ENCODE measurements at regions not wholly inside any gene's neighbourhood (a gene's known extent, or its start where the extent isn't known, plus 50 kb on each side); places are given as distances from the start of the nearest gene placed in this dataset.

- TF ChIP-seq ZNF274 (IDR thresholded peaks at IDR 0.05; ENCODE audit: low read depth, low read length) = no peak
- no peak for TF ChIP-seq YY1 (IDR thresholded peaks at IDR 0.05; ENCODE audit: insufficient read depth, insufficient read length)
Measured at GRCh38 chr2:191740016-191740419, 62.1 kb downstream of the NABP1 start.
